ENCODE measurements at regions not wholly inside any gene's neighbourhood (a gene's known extent, or its start where the extent isn't known, plus 50 kb on each side); places are given as distances from the start of the nearest gene placed in this dataset.

GRCh38 chr9:88664773-88665172 lies 129.8 kb downstream of the NXNL2 start:
- no peak for TF ChIP-seq CHD2 (IDR thresholded peaks at IDR 0.05; ENCODE audit: low read length, partially characterized antibody)
- TF ChIP-seq CTCF (IDR thresholded peaks at IDR 0.05): no peak
- no peak for TF ChIP-seq REST (IDR thresholded peaks at IDR 0.05)
- TF ChIP-seq SMC3 (IDR thresholded peaks at IDR 0.05): no peak
- no peak for TF ChIP-seq MAX (IDR thresholded peaks at IDR 0.05)
- TF ChIP-seq RAD21 (conservative IDR thresholded peaks at IDR 0.05 in 1 of 2, IDR thresholded peaks at IDR 0.05 in 1 of 2): no peak
- no peak for TF ChIP-seq POLR2A (IDR thresholded peaks at IDR 0.05; ENCODE audit: low read length)
- TF ChIP-seq RFX5 (IDR thresholded peaks at IDR 0.05): no peak
- TF ChIP-seq CBX8 (IDR thresholded peaks at IDR 0.05): no peak
